PFSK-1 (cell line): ENCODE measurements at regions not wholly inside any gene's neighbourhood (a gene's known extent, or its start where the extent isn't known, plus 50 kb on each side); places are given as distances from the start of the nearest gene placed in this dataset.

Experiments
- FOXP2 ChIP-seq: optimal IDR thresholded peaks from 2 replicates; pipeline ENCODE3; 2011; ENCODE audit warnings: borderline replicate concordance, control low read depth, inconsistent platforms; ENCODE audit not compliant: insufficient read depth; ENCODE audit errors: extremely low read length, extremely low read depth
- POLR2AphosphoS5 ChIP-seq: IDR thresholded peaks from 2 replicates; pipeline ENCODE4 v1.6.1; 2012; ENCODE audit warnings: low read depth, mild to moderate bottlenecking, control low read depth, low read length, moderate library complexity
- REST ChIP-seq, 2 experiments: IDR thresholded peaks; 2 replicates each; pipeline versions ENCODE4 v1.6.1 to v1.8.0; 2011 to 2012; ENCODE audit warnings: low read depth in 2 of 2, low read length in 2 of 2, control low read depth in 1 of 2, inconsistent platforms in 1 of 2, mild to moderate bottlenecking in 1 of 2, moderate library complexity in 1 of 2; ENCODE audit not compliant: insufficient read depth in 1 of 2
- SIN3A ChIP-seq: IDR thresholded peaks from 2 replicates; pipeline ENCODE4 v1.6.1; 2012; ENCODE audit warnings: mild to moderate bottlenecking, low read length, moderate library complexity, borderline replicate concordance; ENCODE audit not compliant: insufficient read depth
- TAF1 ChIP-seq: IDR thresholded peaks from 2 replicates; pipeline ENCODE4 v1.6.1; 2012; ENCODE audit warnings: low read length, control low read depth, borderline replicate concordance; ENCODE audit not compliant: insufficient read depth

- TF ChIP-seq SIN3A, result no peak
- TF ChIP-seq POLR2AphosphoS5, result no peak
- no peak for TF ChIP-seq REST (IDR thresholded peaks at IDR 0.05; ENCODE audit: insufficient read depth in 1 of 2, low read depth in 2 of 2, low read length in 2 of 2)
These were observed 79.8 kb upstream of the GRM7 start for GRCh38 chr3:6781092-6781491.

- TF ChIP-seq SIN3A, result no peak
- no peak for TF ChIP-seq TAF1
- no peak for TF ChIP-seq FOXP2
- TF ChIP-seq POLR2AphosphoS5, result no peak
- no peak for TF ChIP-seq REST (IDR thresholded peaks at IDR 0.05; ENCODE audit: insufficient read depth in 1 of 2, low read depth in 2 of 2, low read length in 2 of 2)
These were observed 75.2 kb upstream of the GRM7 start for GRCh38 chr3:6785726-6786125.

GRCh38 chr3:6791161-6791560, 69.8 kb upstream of the GRM7 start:
- no peak for TF ChIP-seq TAF1
- TF ChIP-seq REST (IDR thresholded peaks at IDR 0.05; ENCODE audit: insufficient read depth in 1 of 2, low read depth in 2 of 2, low read length in 2 of 2), result no peak
- TF ChIP-seq POLR2AphosphoS5, result no peak
- no peak for TF ChIP-seq SIN3A
- no peak for TF ChIP-seq FOXP2

- no peak for TF ChIP-seq TAF1
These were observed 61.5 kb upstream of the GRM7 start for GRCh38 chr3:6799264-6799915.

- TF ChIP-seq FOXP2 (no peak), SIN3A (no peak), TAF1 (no peak), POLR2AphosphoS5 (no peak), REST (IDR thresholded peaks at IDR 0.05; ENCODE audit: insufficient read depth in 1 of 2, low read depth in 2 of 2, low read length in 2 of 2) (no peak)
These were observed 57.3 kb upstream of the GRM7 start for GRCh38 chr3:6803619-6804018.

- TF ChIP-seq SIN3A, result no peak
These were observed 55.7 kb upstream of the GRM7 start for GRCh38 chr3:6805236-6805635.
